Mammary epithelial cell (primary cell): ENCODE measurements at regions not wholly inside any gene's neighbourhood (a gene's known extent, or its start where the extent isn't known, plus 50 kb on each side); places are given as distances from the start of the nearest gene placed in this dataset.
"Not testable (repeated sequence)": the region's sequence is repeated elsewhere in the genome, so short reads cannot be mapped to it uniquely, and the experiment has no call there.

ENCODE experiments used
- EZH2 ChIP-seq: IDR thresholded peaks from 2 replicates; pipeline ENCODE4 v1.6.1; 2012; ENCODE audit warnings: low read length, inconsistent platforms, borderline replicate concordance
- TF ChIP-seq, protein P1 (sequence below), 2 donors: IDR thresholded peaks in 1 of 2; conservative IDR thresholded peaks in 1 of 2; 2 replicates each; pipeline ENCODE4 v1.5.1; 2011 to 2012; ENCODE audit warnings: inconsistent platforms in 2 of 2, low read length in 2 of 2, mild to moderate bottlenecking in 2 of 2, control low read depth in 1 of 2, low read depth in 1 of 2; ENCODE audit not compliant: insufficient read depth in 1 of 2; ENCODE audit errors: extremely low read depth in 1 of 2

DNA sequence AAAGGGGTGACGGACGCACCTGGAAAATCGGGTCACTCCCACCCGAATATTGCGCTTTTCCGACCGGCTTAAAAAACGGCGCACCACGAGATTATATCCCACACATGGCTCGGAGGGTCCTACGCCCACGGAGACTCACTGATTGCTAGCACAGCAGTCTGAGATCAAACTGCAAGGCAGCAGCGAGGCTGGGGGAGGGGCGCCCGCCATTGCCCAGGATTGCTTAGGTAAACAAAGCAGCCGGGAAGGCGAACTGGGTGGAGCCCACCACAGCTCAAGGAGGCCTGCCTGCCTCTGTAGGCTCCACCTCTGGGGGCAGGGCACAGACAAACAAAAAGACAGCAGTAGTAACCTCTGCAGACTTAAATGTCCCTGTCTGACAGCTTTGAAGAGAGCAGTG lies 1471.4 kb downstream of the RAPGEF2 start:
- TF ChIP-seq, protein P1, sequence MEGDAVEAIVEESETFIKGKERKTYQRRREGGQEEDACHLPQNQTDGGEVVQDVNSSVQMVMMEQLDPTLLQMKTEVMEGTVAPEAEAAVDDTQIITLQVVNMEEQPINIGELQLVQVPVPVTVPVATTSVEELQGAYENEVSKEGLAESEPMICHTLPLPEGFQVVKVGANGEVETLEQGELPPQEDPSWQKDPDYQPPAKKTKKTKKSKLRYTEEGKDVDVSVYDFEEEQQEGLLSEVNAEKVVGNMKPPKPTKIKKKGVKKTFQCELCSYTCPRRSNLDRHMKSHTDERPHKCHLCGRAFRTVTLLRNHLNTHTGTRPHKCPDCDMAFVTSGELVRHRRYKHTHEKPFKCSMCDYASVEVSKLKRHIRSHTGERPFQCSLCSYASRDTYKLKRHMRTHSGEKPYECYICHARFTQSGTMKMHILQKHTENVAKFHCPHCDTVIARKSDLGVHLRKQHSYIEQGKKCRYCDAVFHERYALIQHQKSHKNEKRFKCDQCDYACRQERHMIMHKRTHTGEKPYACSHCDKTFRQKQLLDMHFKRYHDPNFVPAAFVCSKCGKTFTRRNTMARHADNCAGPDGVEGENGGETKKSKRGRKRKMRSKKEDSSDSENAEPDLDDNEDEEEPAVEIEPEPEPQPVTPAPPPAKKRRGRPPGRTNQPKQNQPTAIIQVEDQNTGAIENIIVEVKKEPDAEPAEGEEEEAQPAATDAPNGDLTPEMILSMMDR (conservative IDR thresholded peaks at IDR 0.05 in 1 of 2, IDR thresholded peaks at IDR 0.05 in 1 of 2; ENCODE audit: extremely low read depth in 1 of 2, insufficient read depth in 1 of 2, low read depth in 1 of 2, low read length in 2 of 2): not testable (repeated sequence)
- TF ChIP-seq EZH2: not testable (repeated sequence)
